PFSK-1 (cell line): ENCODE measurements at regions not wholly inside any gene's neighbourhood (a gene's known extent, or its start where the extent isn't known, plus 50 kb on each side); places are given as distances from the start of the nearest gene placed in this dataset.

Experiments used
- FOXP2 ChIP-seq: optimal IDR thresholded peaks from 2 replicates; pipeline ENCODE3; 2011; ENCODE audit warnings: borderline replicate concordance, control low read depth, inconsistent platforms; ENCODE audit not compliant: insufficient read depth; ENCODE audit errors: extremely low read length, extremely low read depth
- POLR2AphosphoS5 ChIP-seq: IDR thresholded peaks from 2 replicates; pipeline ENCODE4 v1.6.1; 2012; ENCODE audit warnings: low read depth, mild to moderate bottlenecking, control low read depth, low read length, moderate library complexity
- REST ChIP-seq, 2 experiments: IDR thresholded peaks; 2 replicates each; pipeline versions ENCODE4 v1.6.1 to v1.8.0; 2011 to 2012; ENCODE audit warnings: low read depth in 2 of 2, low read length in 2 of 2, control low read depth in 1 of 2, inconsistent platforms in 1 of 2, mild to moderate bottlenecking in 1 of 2, moderate library complexity in 1 of 2; ENCODE audit not compliant: insufficient read depth in 1 of 2
- SIN3A ChIP-seq: IDR thresholded peaks from 2 replicates; pipeline ENCODE4 v1.6.1; 2012; ENCODE audit warnings: mild to moderate bottlenecking, low read length, moderate library complexity, borderline replicate concordance; ENCODE audit not compliant: insufficient read depth
- TAF1 ChIP-seq: IDR thresholded peaks from 2 replicates; pipeline ENCODE4 v1.6.1; 2012; ENCODE audit warnings: low read length, control low read depth, borderline replicate concordance; ENCODE audit not compliant: insufficient read depth

GRCh38 chr1:60510162-60510561 lies 436.6 kb upstream of the C1orf87 start:
- TF ChIP-seq REST (IDR thresholded peaks at IDR 0.05; ENCODE audit: insufficient read depth in 1 of 2, low read depth in 2 of 2, low read length in 2 of 2) (no peak), SIN3A (no peak), POLR2AphosphoS5 (no peak), TAF1 (no peak), FOXP2 (no peak)
